ENCODE measurements at regions not wholly inside any gene's neighbourhood (a gene's known extent, or its start where the extent isn't known, plus 50 kb on each side); places are given as distances from the start of the nearest gene placed in this dataset.

GRCh38 chr2:238635647-238636051 lies 208.9 kb downstream of the ASB1 start:
- CTCF ChIA-PET, result interaction anchor here (0.9 to 2.9 kb wide), 6 partner anchors 13 to 150 kb away, joined by 3 to 13 read pairs (median 4); no protein-coding TSS in a partner anchor
- H3K27me3 ChIP-seq (ENCODE audit: control insufficient read depth, insufficient read depth, low read length), result peaks cover 5% of the 10 kb centered on the region; the same call in 1 of the 2 replicates
- no peaks in the 10 kb centered on the region for H3K36me3 ChIP-seq (ENCODE audit: control insufficient read depth, insufficient read depth, low read length)
- no peak for TF ChIP-seq CTCF (IDR thresholded peaks at IDR 0.05; ENCODE audit: insufficient read depth, low read depth, low read length)
- peak; percentile 93 for DNase-seq (ENCODE audit: low read depth)
- H3K4me3 ChIP-seq (ENCODE audit: low read depth, low read length), result no peak overlapping the region
- POLR2A ChIA-PET, result interaction anchor here (0.5 kb wide), 1 partner anchor 583 kb away, joined by 4 read pairs; no protein-coding TSS in a partner anchor

- no peak overlapping the region for H3K4me3 ChIP-seq (ENCODE audit: low read depth, low read length)
- DNase-seq (ENCODE audit: low read depth), result peak; percentile 92
- H3K36me3 ChIP-seq (ENCODE audit: control insufficient read depth, insufficient read depth, low read length), result no peaks in the 10 kb centered on the region
- H3K27me3 ChIP-seq (ENCODE audit: control insufficient read depth, insufficient read depth, low read length), result peaks cover 5% of the 10 kb centered on the region; the same call in 1 of the 2 replicates
- POLR2A ChIA-PET, result no interaction called here
- no peak; the same call in 1 of the 2 replicates for TF ChIP-seq CTCF (IDR thresholded peaks at IDR 0.05; ENCODE audit: insufficient read depth, low read depth, low read length)
- CTCF ChIA-PET, result interaction anchor here (0.9 to 2.9 kb wide), 6 partner anchors 10 to 149 kb away, joined by 3 to 13 read pairs (median 3); no protein-coding TSS in a partner anchor
Measured at GRCh38 chr2:238636269-238637073, 209.7 kb downstream of the ASB1 start.

GRCh38 chr2:238638100-238638981 lies 209.5 kb upstream of the TWIST2 start:
- CTCF ChIA-PET, result no interaction called here
- no peak for DNase-seq (ENCODE audit: low read depth)
- Histone ChIP-seq H3K36me3 (ENCODE audit: control insufficient read depth, insufficient read depth, low read length) (no peaks in the 10 kb centered on the region), H3K27me3 (ENCODE audit: control insufficient read depth, insufficient read depth, low read length) (peaks cover 5% of the 10 kb centered on the region; the same call in 1 of the 2 replicates), H3K4me3 (ENCODE audit: low read depth, low read length) (no peak overlapping the region)
- TF ChIP-seq CTCF (IDR thresholded peaks at IDR 0.05; ENCODE audit: insufficient read depth, low read depth, low read length), result no peak
- POLR2A ChIA-PET, result no interaction called here

GRCh38 chr2:238638982-238639628 lies 208.8 kb upstream of the TWIST2 start:
- no peak for TF ChIP-seq CTCF (IDR thresholded peaks at IDR 0.05; ENCODE audit: insufficient read depth, low read depth, low read length)
- ChIA-PET CTCF (interaction anchor here (0.6 to 0.8 kb wide), 2 partner anchors 126 to 614 kb away, joined by 3 read pairs; no protein-coding TSS in a partner anchor), POLR2A (no interaction called here)
- peaks cover 5% of the 10 kb centered on the region; the same call in 1 of the 2 replicates for H3K27me3 ChIP-seq (ENCODE audit: control insufficient read depth, insufficient read depth, low read length)
- no peaks in the 10 kb centered on the region for H3K36me3 ChIP-seq (ENCODE audit: control insufficient read depth, insufficient read depth, low read length)
- DNase-seq (ENCODE audit: low read depth), result no peak
- H3K4me3 ChIP-seq (ENCODE audit: low read depth, low read length), result no peak overlapping the region

All from BJ (cell line).